ENCODE measurements at regions not wholly inside any gene's neighbourhood (a gene's known extent, or its start where the extent isn't known, plus 50 kb on each side); places are given as distances from the start of the nearest gene placed in this dataset.

DNA sequence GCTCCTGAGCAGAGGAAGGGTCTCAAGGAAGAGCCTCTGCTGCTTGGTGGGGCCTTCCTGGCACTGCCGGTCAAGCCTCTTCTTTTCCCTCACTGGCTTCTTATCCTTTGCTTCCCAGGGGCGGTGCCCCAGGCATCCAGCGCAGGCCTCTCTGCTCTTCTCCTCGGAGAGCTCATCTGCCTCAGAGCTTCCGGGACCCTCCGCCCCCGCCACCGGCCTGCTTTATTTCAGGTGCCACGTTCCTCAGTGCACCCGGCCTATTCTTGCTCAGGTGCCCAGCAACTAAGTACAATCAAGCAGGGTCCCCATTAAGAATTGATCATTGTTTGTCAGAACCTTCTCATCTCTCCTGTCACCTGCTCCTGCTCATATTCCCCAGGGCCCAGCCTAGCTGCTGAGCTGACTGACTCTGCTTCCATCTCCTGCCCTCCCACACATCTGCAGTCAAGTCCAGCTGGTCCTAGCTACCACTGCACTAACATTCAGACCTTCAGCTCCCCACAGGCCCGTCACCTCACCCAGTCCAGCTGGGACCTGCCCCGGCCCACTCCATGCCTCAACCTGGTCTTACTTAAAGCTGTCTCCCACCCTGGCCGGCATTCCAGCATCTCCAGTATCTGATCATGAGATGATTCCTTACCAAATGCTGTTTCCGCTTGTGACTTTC is 114.3 kb upstream of the BOD1 start:
- DNase-seq (ENCODE audit: low read depth): no peak
- TF ChIP-seq, protein P1, sequence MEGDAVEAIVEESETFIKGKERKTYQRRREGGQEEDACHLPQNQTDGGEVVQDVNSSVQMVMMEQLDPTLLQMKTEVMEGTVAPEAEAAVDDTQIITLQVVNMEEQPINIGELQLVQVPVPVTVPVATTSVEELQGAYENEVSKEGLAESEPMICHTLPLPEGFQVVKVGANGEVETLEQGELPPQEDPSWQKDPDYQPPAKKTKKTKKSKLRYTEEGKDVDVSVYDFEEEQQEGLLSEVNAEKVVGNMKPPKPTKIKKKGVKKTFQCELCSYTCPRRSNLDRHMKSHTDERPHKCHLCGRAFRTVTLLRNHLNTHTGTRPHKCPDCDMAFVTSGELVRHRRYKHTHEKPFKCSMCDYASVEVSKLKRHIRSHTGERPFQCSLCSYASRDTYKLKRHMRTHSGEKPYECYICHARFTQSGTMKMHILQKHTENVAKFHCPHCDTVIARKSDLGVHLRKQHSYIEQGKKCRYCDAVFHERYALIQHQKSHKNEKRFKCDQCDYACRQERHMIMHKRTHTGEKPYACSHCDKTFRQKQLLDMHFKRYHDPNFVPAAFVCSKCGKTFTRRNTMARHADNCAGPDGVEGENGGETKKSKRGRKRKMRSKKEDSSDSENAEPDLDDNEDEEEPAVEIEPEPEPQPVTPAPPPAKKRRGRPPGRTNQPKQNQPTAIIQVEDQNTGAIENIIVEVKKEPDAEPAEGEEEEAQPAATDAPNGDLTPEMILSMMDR (IDR thresholded peaks at IDR 0.05; ENCODE audit: insufficient read depth, low read length): no peak
- no peak overlapping the region for H3K4me3 ChIP-seq (ENCODE audit: low read depth, low read length)

DNA sequence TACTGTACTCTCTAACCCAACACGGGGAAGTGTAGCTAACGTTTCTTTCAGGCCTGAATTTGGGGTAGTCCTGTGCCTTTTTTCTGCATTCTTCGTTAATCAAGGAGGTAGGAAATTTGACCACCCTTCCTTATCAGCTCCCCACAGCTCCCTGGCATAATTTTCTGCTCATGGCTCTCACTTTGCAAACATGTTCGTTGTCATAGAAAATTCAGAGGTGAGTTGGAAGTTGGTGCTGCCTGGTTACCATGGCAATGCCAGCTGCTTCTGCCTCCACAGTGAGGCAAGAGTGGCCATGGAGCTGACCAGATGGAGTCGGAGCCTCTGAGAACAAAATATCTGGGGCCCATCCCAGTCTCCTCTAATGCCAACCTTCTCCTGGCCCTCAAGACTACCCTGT is 116.6 kb upstream of the BOD1 start:
- DNase-seq (ENCODE audit: low read depth): no peak
- H3K4me3 ChIP-seq (ENCODE audit: low read depth, low read length): no peak overlapping the region
- TF ChIP-seq, protein P1 (IDR thresholded peaks at IDR 0.05; ENCODE audit: insufficient read depth, low read length): no peak

DNA sequence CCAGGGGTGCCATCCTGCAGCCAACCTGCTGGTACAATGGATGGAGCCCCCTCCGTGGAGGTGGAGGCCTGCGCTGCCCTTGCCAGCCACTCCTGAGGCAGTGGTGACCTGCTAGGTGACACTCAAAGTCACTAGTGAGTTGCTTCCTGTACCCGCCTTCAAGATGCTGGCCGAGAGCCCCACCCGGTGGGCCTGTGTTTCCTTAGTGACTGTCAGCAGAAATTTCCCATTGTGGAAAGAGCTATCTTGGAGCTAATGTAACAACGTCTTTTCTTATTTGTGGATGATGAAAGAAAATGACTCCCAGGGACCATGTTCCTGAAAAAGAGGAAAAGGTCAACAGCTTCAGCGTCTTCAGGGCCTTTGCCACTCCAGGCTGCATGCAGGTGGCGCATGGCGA is 117.0 kb upstream of the BOD1 start:
- no peak for DNase-seq (ENCODE audit: low read depth)
- TF ChIP-seq, protein P1 (IDR thresholded peaks at IDR 0.05; ENCODE audit: insufficient read depth, low read length): no peak
- no peak overlapping the region for H3K4me3 ChIP-seq (ENCODE audit: low read depth, low read length)

DNA sequence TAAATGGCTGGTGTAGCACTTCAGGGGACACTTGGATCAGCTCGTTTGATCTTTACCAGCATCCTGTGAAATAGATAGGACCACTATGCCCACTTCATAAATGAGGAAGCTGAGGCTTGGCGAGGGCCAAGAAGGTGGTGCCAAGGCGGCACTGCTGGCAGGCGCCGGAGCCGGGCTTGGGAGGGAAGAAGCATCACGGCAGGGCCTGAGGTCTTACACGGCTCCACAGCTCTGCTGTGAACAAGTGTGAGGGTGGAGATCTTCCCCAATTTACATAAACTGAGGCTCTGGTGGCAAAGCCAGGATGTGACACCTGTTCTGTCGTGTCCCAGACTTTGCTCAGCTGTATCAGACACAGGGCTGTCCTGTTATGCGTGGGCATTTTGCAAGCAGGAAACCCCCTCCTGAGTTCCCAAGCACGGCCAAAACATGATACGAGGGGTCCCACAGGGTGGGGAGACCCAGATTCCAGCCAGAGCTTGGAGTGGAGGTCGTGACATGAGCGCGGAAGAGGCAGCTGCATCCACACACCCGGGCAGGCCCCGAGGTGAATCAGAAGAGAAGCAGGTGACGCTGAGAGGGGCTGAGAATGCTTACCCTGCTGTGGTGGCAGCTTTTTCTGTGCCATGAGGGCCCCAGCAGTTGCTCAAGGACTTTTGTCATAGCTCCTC is 117.5 kb upstream of the BOD1 start:
- DNase-seq (ENCODE audit: low read depth): no peak

DNA sequence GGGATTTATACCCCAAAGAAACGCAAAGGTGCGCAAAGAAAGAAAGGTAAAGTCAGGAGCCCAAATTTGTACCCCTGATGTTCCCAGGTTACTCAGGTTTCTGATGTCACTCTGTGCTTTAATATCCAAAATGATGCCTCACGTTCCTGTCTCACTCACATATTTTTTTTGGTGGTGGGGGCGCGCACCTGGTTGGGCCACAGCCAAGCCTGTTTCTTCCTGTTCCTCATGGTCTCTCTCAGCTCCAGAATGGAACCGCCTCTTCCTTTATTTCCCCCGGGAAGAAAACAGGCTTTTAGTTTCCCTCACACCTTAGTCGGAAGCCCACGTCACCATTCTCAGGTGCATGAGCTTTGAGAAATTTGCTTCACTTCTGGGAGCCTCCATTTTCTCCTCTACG is 118.3 kb upstream of the BOD1 start:
- H3K4me3 ChIP-seq (ENCODE audit: low read depth, low read length): no peak overlapping the region
- DNase-seq (ENCODE audit: low read depth): no peak
- TF ChIP-seq, protein P1 (IDR thresholded peaks at IDR 0.05; ENCODE audit: insufficient read depth, low read length): no peak

More for the DNA sequence above, 117.5 kb upstream of the BOD1 start:
- no peak overlapping the region for H3K4me3 ChIP-seq (ENCODE audit: low read depth, low read length)
- TF ChIP-seq, protein P1 (IDR thresholded peaks at IDR 0.05; ENCODE audit: insufficient read depth, low read length): no peak

DNA sequence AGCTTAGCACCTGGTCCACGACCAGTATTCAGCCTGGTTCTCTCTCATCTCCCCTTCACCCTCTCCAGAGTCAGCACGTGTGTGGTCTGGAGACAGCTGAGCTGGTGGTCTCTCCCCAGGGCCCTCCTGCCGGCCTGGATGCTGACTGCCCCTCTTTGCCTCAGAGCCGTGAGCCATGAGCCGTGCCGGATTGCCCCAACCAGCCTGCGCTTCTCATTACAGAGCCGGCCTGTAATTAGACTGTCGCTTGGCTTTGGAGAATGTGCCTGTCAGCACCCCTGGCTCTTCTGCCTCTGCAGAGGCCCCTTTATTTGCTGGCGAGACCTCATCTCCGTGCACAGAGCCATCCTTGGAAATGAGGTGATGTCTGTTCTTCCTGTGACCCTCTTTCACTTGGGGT is 118.7 kb upstream of the BOD1 start:
- DNase-seq (ENCODE audit: low read depth): no peak
- TF ChIP-seq, protein P1 (IDR thresholded peaks at IDR 0.05; ENCODE audit: insufficient read depth, low read length): no peak
- H3K4me3 ChIP-seq (ENCODE audit: low read depth, low read length): no peak overlapping the region
